SK-N-SH treated with all-trans-retinoic acid at 6 μM for 48 hours (cell line): ENCODE measurements at regions not wholly inside any gene's neighbourhood (a gene's known extent, or its start where the extent isn't known, plus 50 kb on each side); places are given as distances from the start of the nearest gene placed in this dataset.

Experiments used
- BACH2 ChIP-seq: fragments of 250-450 bp; sonication (Bioruptor Pico); IDR thresholded peaks from 2 replicates; pipeline ENCODE4 v1.9.0; 2021; ENCODE audit warnings: mild to moderate bottlenecking, borderline replicate concordance
- ESRRG ChIP-seq: fragments of 250-450 bp; sonication (Bioruptor Pico); IDR thresholded peaks from 2 replicates; pipeline ENCODE4 v1.6.1; 2021; ENCODE audit warnings: mild to moderate bottlenecking
- GLIS3 ChIP-seq: fragments of 250-450 bp; sonication (Bioruptor Pico); IDR thresholded peaks from 2 replicates; pipeline ENCODE4 v1.5.0; 2020; ENCODE audit warnings: mild to moderate bottlenecking, moderate library complexity
- ISL1 ChIP-seq: fragments of 250-450 bp; sonication (Bioruptor Pico); IDR thresholded peaks from 2 replicates; pipeline ENCODE4 v2.1.2; 2022; ENCODE audit warnings: mild to moderate bottlenecking, moderate library complexity
- TCF4 ChIP-seq: fragments of 250-450 bp; sonication (Bioruptor Pico); IDR thresholded peaks from 2 replicates; pipeline ENCODE4 v1.8.0; 2021; ENCODE audit warnings: mild to moderate bottlenecking, moderate library complexity, borderline replicate concordance
- TF ChIP-seq, protein P1 (sequence below): fragments of 250-450 bp; sonication (Bioruptor Pico); IDR thresholded peaks from 2 replicates; pipeline ENCODE4 v1.5.1; 2021; ENCODE audit warnings: mild to moderate bottlenecking, moderate library complexity

DNA sequence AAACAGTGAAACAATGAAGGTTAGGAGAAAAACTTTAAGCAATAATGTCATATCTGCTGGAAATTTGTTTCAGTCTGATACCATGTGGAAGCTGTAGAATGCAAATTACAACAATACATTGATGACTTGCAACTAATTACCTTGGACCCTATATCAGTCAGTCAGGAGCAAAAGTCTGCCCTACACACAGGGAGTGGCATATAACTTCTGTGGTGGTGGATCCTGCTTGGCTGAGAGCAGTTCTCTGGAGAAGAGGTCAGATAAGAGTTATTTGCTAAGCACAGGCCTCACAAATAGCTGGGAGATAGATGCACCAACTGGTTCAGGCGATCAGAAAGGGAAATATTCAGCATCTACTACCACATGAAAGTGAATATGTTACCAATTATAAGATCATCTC, 1364.6 kb upstream of the EPHA6 start:
- TF ChIP-seq TCF4 (no peak), GLIS3 (CRISPR knock-in tag) (no peak), ESRRG (CRISPR knock-in tag) (no peak), BACH2 (no peak), ISL1 (CRISPR knock-in tag) (no peak)
- TF ChIP-seq, protein P1, sequence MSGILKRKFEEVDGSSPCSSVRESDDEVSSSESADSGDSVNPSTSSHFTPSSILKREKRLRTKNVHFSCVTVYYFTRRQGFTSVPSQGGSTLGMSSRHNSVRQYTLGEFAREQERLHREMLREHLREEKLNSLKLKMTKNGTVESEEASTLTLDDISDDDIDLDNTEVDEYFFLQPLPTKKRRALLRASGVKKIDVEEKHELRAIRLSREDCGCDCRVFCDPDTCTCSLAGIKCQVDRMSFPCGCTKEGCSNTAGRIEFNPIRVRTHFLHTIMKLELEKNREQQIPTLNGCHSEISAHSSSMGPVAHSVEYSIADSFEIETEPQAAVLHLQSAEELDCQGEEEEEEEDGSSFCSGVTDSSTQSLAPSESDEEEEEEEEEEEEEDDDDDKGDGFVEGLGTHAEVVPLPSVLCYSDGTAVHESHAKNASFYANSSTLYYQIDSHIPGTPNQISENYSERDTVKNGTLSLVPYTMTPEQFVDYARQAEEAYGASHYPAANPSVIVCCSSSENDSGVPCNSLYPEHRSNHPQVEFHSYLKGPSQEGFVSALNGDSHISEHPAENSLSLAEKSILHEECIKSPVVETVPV (CRISPR knock-in tag), result no peak
